HG03196 (cell line): ENCODE measurements at regions not wholly inside any gene's neighbourhood (a gene's known extent, or its start where the extent isn't known, plus 50 kb on each side); places are given as distances from the start of the nearest gene placed in this dataset.

Experiments used
- ATAC-seq: cut with Tn5 transposase; IDR thresholded peaks from one replicate; pipeline ENCODE4 v1.9.1; 2021; ENCODE audit not compliant: unreplicated experiment

DNA sequence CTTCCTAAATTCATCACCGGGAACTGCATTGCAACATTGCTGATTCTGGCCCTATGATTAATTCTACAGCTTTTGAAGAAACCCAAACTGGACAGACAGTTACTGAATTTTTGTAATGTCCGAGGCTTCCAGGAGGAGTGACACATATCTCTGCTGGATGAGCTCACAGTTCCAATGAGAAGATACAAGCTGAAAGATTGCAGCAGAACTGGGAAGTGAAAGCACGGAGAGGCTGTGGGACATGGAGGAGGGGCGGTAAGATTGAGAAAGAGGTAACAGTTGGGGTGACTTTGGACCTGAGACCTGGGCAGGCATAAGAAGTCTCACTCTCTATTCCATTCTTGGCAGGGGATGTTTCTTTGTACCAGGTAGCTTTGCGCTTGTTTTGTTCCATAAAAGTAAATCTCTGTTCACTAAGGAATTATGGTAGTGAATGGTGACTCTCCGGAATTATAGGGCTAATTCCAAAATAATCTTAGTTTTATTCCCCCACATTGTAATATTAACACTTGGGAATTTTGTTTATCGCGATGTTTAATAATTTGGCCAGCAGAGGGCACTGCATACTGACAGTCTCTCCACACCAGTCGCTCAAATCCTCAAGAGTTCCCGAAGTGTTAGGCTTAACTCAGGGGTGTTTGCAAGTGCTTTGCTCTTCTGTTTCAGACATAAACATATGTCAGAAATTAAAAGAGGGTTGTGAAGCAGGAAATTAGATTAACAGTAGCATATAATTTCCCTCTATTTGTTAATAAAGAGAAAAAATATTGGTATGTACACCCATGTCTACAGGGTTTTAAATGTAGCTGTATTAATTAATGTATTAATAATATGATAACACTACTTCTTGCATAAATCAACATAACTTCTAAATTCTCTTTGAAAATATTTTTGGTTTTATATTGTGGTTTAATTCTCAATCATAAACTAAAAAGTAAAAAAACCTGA is 201.4 kb downstream of the SOCS6 start:
- no peak for ATAC-seq

DNA sequence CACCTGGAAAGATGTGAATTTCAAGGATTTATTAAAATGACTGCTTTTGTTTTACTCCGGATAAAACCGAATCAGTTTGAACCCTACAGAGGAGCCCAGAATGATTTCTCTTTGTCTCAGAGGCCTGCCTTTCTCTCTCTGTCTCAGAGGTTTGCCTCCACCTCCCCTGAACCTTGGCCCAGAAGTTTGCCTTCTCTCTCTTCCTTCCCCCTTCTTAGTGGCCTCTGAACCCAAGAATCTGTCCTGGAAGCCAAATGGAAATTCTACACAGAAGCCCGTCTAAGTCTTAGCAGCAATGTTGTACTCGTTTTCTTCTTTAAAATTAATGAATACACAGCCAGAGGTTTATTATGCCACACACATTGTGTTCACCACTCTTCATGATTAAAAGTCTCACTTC is 200.7 kb downstream of the SOCS6 start:
- no peak for ATAC-seq

DNA sequence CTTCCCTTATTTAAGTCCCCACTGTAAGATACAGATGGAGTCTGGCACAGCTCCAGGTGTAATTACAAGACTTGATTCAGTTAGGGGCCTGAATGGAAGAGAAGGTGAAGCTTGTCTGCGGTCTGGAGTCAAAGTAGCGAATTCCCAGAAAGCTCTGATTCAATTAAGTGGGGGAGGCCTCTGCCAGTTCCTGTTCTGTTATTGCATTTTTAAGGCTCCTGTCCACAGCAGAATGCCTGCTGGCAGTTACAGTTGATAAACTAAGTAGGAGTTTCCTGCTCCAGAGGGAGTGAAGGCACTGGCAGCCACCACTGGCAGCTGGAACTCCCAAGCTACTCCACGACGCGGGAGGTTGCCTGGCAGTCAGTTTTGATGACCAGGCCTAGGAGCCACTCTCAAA is 181.1 kb downstream of the SOCS6 start:
- no peak for ATAC-seq

DNA sequence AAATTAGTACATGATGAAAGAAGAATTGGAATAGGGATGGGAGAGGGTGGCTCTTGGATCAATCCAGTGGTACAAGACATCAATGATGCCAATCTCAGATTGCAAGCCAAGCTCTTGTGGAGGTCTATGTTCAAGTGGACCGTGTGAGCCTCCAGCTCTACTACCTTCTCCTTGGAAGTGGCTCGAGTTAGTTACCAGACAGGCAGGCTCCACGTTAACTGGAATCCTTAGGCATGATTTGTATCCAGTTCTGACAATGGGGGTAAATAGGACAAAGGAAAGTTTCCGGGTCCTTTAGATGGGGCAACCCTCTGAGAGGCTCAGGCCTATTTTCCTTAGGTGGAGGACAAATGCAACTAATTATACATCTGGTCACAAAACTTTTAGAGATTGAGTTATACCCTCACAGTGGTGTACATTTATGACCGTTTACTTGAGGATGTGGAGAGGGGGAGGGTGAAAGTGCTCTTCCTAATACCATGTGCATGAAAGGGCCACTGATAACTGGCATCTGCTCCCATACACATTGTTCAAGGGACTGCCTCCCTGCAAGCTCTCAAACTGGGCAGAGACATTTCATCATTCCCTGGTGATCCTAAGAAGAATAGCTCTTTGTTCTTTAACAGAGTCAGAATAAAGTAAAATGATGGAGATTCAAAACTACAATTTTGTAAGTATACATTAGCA is 180.2 kb downstream of the SOCS6 start:
- no peak for ATAC-seq

DNA sequence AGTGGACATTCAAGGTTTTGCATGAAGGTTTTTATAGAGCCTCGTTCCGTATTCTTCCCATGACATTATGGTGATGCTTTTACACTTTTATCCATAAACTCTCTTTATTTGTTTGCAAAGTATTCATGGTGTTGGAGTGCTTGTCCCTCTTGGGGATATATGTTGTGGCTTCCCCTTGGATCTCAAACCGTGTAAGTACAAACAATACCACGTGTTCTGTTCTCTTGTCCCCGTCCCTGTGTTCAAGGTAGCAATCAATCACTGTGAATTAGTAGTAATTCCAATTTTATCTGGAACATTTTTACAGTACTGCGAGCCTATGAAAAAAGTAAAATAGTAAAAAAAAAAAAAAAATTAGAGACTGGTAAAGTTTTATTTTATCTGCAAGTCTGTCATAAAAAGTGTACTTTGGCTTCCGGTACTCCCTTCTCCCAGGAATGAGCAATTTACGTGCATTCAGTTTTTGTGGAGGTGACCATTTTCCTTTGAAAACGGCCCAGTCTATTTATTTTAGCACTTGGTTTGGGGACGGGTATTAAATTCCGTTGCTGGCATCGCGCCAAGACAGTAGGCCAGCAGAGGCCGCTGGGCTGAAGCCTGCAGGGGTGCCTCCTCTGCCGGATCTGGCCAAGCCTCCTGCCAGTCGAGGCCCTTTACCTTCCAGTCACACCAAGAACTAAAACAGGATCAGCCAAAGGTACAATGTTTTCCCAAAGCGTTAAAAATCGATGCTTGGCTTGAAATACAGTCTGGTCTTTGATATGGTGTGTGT is 175.7 kb downstream of the SOCS6 start:
- ATAC-seq, result no peak

DNA sequence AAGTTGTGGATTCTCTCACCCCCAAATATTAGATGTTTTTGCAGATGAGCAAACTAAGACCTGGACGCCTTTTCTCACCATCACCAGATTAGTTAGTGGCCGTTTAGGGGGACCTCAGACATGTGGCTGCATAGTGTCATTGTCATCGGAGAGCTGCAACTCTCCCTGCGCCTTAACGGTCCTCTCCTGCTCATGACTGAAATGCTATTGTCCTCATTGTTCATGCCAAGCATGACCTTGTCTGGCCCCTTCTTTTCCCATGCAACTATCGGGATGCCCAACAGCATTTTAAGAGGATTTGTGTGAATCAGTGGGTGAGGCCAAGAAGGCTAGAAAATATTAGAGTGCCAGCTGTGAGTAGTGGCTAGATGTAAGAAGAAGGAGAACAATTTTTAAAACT is 174.2 kb downstream of the SOCS6 start:
- ATAC-seq, result no peak

DNA sequence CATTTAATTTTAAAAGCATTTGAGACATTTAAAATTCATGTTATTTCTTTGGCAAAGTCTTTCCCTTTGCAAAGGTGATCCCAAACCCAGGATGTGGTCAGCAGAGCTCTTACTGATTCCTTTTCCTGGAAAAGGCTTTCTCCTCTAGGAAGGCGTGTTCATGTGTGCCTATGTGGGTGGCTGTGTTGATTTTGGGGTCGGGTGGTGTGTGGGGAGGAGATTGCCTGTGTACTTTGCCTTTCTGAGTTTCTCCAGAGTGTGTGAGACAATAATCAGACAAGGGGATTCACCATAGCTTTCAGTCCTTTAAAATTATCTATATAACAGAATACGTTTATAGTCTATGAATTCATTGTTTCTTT is 173.2 kb downstream of the SOCS6 start:
- ATAC-seq, result no peak

DNA sequence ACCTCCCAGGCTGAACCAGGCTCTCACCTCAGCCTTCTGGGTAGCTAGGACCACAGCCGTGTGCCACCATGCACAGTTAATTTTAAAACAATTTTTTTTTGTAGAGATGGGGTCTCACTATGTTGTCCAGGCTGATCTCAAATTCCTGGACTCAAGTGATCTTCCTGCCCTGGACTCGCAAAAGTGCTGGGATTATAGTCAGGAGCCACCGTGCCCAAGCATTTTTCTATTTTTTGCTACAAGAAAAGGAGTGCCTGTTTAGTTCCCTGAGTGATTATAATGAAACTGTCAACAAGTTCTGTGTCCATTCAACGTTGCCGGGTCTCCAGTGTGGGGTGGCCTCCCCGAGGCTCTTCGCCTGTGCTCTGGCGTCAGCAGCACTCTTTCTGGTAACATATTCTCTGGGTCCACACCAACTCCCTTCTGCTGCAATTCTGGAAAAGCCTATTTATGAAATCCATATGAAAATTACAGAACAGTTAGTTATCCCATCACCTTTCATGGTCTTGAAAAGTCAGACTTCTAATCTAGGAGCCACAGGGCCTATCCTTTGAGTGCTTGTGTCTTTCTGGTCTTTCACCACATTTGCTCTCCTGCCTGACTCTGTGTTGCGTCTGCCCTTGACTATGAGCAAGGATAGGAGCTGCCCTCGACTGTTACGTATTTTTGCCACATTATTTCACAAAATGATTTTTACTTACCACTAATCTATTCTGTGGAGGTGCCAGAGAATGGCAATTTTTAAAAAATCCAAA is 172.7 kb downstream of the SOCS6 start:
- no peak for ATAC-seq

DNA sequence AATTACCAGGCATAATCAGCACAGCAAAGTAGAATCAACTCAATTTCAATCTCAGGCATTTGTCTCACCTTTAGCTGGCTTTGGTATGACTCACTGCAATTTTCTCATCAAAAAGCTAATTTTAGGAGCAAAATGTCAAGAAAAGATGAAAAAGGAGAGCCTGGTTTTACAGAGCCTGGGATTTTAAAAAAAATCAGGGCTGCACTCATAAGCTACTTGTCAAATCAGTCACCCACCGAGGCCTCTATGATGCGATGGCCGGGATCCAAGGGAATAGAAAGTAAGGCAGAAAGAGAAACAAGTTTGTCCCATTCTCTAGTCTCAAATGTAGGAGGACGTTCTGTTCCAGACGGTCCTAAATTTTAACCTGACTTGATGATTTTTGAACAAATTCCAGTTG is 170.9 kb downstream of the SOCS6 start:
- no peak for ATAC-seq

DNA sequence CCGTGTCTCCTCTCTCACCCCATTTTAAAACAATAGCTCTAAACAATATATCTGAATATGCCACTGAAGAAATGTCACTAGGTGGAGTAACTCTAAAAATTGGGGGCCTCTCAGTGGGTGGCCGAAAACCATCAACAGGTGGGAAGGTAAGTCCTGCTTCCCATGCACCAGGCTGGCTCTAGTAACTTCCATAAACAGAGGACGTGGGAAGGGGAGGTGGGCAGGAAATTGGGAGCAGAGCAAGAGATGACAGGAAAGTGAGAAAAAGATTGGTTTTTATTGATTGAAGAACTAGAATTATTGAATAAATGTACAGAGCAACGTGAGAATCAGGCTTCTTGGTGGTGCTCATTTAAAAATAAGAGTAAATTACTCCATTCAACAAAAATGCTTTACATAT is 170.4 kb downstream of the SOCS6 start:
- no peak for ATAC-seq

DNA sequence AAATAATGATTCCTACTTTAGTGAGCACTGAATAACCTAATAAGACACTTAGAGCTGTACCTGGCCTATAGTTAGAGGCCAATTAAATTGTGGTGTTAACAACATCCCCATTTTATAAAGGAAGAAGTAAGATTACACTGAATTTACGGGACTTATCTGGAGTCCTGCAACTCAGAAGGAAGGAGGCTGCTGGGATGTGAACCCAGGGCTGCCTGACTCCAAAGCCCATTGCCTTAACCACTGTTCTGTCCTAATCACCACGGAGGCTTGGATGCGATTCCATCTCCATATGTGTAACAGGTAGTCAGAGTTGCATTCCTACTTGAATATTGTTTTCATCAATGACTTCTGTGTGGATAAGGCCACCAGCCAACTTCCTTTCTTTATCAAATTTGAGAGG is 168.9 kb downstream of the SOCS6 start:
- no peak for ATAC-seq

DNA sequence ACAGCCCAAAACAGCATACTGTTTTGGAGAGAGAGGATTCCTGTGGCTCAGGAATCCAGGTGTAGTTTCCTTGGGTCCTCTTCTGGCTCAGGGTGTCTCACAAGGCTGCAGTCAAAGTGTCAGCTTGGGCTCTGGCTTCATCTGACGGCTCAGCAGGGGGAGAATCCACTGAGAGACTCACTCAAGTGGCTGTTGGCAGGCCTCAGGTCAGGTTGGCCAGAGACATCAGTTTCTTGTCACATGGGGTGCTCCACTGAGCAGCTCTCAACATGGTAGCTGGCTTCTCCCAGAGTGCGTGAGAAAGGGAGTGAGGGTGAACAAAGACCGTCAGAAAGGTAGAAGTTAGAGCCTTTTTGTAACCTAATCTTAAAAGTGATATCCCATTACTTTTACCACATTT is 168.4 kb downstream of the SOCS6 start:
- ATAC-seq, result no peak

DNA sequence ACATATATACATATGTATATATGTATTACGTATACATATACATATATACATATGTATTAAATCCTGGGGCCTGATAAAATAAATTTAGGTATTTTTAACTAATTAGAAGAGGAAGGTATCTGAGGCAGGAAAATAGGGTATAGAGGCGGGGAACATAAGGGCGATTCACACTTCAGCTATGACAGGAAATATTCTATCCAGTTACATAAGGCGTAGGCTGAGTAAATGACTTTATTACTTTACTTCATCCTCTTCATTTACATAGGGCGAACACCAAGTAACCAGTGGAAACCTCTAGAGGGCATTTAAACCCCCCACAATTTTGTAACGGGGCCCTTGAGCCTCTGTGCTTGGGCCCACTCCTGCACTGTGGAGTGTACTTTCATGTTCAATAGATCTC is 167.5 kb downstream of the SOCS6 start:
- no peak for ATAC-seq

DNA sequence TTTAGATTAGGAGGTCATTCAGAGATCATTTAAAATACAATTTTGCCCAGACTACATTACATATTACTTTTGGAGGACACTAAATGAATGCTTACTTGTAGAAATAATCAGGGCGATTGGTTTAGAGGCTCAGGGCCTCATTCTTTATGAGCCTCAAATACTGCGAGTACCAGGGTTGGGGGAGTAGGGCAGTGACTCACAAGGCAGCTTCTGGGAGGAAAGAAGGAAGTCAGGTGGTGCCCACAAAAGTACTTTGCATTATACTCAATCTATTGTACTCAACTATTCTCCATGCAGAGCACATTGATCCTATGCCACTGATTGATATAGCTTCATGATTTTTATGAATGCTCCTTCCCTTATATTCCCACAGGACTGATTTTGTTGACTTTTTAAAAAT is 166.9 kb downstream of the SOCS6 start:
- ATAC-seq, result no peak

DNA sequence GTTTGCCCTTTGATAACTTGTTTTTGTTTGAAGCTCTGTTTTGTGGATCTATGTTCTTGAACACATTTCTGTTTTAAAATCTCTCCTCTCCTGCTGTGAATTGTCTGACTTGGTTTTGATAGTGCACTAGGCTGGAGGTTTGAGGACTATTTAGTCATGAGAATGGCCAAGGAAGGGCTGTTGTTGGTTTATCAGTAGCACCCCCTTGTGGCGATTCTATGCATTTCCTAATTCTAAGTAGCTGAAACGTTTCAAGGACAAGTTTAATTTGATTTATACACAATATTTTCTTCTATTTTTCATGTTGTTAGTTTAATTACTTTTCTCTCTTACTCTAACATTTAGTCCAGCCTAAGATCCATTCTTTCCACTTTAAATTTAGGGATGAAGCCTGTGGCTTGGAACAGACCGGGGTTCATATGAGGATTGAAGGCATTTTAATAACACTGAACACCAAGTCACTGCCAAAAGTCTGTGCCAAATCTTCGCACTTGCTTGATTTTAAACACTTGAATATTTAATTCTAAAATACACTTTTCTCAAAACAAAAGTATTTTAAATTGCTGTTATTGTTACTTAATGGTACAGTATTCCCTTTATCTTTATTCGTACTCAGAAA is 166.0 kb downstream of the SOCS6 start:
- ATAC-seq, result peak; percentile 68

DNA sequence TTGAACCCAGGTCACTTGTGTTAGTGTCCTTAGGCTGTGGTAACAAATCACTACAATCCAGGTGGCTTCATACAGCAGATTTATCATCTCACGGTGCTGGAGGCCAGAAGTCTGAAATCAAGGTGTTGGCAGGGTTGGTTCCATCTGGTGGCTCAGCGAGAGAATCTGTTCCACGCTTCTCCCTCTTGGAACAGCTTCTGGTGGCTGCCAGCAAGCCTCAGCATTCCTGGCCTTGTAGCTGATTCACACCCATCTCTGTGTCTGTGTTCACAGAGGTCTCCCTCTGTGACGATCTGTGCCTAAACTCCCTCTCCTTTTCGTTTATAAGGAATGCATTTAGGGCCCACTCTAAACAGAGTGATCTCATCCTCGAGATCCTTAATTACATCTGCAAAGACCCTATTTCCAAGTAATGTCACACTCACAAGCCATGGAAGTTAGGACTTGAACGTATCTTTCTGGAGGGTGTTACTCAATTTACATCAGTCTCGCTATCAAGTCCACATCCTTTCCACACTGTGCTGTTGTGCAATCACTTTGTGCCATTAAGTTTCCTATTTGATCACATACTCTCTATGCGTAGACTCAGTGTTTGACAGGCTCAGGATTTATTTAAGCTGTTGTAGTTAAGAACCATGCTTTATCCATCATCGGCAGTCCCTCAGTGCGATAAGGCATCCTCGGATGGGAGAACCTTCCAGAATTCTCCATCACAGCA is 164.4 kb downstream of the SOCS6 start:
- no peak for ATAC-seq

DNA sequence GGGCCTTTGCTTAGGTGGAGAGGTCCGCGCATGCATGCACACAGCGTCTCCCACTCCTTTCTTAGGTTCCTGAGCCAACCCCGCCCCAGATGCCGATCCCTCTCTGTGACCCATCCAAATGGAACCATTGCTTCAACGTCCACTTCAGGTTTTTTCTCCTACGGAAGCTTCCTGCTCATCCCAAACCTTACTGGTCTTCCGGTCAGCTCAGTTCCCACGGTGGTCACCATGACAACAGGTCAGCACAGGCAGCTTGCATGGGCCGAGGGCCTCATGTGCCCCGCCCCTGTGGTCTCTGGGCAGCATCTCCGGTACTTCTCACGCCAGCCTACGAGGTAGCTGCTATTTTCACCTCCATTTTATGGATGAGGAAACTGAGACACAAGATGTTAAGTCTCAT is 163.7 kb downstream of the SOCS6 start:
- ATAC-seq, result no peak

DNA sequence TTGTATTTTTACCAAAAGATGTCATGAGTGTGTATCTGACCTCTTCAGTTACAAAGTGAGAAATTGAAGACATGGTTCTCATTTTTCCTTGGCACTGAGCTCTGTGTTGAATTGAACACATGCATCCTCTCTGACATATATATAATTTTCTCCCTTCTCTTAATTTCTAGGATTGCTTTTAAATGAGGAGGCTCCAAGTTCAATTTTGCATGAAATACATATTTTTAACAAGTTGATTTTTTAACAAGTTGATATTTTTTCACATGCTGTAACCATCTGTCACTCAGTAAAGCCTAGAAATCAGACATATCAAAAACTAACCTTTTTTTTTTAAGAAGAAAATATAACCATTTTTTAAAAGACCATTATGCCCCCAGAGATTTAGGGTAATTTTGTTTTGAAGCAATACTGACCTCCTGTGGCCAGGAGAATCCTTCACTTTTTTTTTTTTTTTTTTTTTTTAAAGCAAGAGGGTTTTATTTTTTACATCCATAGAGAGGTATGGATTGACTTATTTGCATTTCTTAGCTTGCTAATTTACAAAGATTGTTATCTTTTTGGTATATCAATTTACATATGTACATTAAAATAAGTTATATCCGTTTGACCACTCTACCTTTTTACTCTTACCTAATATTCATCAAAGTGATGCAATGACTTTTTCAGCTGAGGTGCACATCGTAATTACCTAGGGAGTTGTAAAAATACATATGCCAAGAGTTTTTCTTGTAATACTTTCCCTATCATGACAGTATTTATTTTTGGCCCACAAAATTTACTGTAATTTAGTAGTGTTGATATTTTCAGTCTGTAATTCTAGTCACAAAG is 161.8 kb downstream of the SOCS6 start:
- ATAC-seq, result no peak

DNA sequence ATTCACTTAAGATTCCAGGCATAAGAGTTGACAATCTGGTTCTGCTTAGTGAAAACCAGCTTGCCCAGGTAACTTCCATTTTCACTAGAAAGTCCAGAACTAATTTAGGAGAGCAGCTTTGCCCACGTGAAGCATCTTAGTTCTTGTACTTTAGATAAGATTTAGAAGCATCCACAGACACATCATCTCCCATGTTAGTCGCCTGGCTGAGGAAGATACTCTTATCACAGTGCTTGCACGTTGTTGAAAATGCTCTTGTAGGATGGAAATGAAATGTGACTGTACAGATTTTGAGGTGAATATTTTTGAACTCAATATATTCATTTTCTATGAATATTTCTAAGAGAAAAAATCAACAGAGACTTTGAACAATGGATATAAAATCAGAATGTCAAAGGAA is 159.7 kb downstream of the SOCS6 start:
- no peak for ATAC-seq
